Fibroblast of lung (primary cell): ENCODE measurements at regions not wholly inside any gene's neighbourhood (a gene's known extent, or its start where the extent isn't known, plus 50 kb on each side); places are given as distances from the start of the nearest gene placed in this dataset.

Experiments
- DNase-seq, 2 donors: peaks; one replicate each; pipeline versions ENCODE4 v3.0.0 to v3.0.0-alpha.2; 2010; ENCODE audit warnings: low read depth in 2 of 2
- H2AFZ ChIP-seq: 2 replicates; pipeline ENCODE4 v1.5.1; 2012; ENCODE audit warnings: low read length, control low read depth, inconsistent platforms
- H3K27ac ChIP-seq: 2 replicates; pipeline ENCODE4 v1.5.1; 2011; ENCODE audit warnings: low read length, control low read depth; ENCODE audit not compliant: insufficient read depth
- H3K27me3 ChIP-seq: 2 replicates; pipeline ENCODE4 v1.5.1; 2011; ENCODE audit warnings: mild to moderate bottlenecking, low read length; ENCODE audit not compliant: control insufficient read depth, insufficient read depth
- H3K36me3 ChIP-seq: 2 replicates; pipeline ENCODE4 v1.5.1; 2011; ENCODE audit warnings: low read length; ENCODE audit not compliant: control insufficient read depth, insufficient read depth
- H3K4me1 ChIP-seq: 2 replicates; pipeline ENCODE4 v1.5.1; 2011; ENCODE audit warnings: low read length; ENCODE audit not compliant: control insufficient read depth, insufficient read depth; ENCODE audit errors: extremely low read depth
- H3K4me2 ChIP-seq: 2 replicates; pipeline ENCODE4 v1.5.1; 2011; ENCODE audit warnings: low read length, control low read depth; ENCODE audit not compliant: insufficient read depth; ENCODE audit errors: extremely low read depth
- H3K4me3 ChIP-seq, 4 experiments: fragments of 200-600 bp in 1 of 4; sonication (generic) in 1 of 4; replicated peaks in 1 of 4; 2 replicates each; pipeline ENCODE4 v1.5.1; 2011 to 2016; ENCODE audit warnings: low read length in 4 of 4, low read depth in 3 of 4, mild to moderate bottlenecking in 3 of 4, control low read depth in 2 of 4, inconsistent platforms in 1 of 4, mixed read lengths in 1 of 4; ENCODE audit not compliant: insufficient read depth in 1 of 4; ENCODE audit errors: control extremely low read depth in 1 of 4
- H3K79me2 ChIP-seq: 2 replicates; pipeline ENCODE4 v1.5.1; 2012; ENCODE audit warnings: mild to moderate bottlenecking, low read length, inconsistent platforms; ENCODE audit not compliant: control insufficient read depth, insufficient read depth
- H3K9ac ChIP-seq: 2 replicates; pipeline ENCODE4 v1.5.1; 2011; ENCODE audit warnings: mild to moderate bottlenecking, low read length, control low read depth; ENCODE audit not compliant: insufficient read depth
- H3K9me3 ChIP-seq: 2 replicates; pipeline ENCODE4 v1.5.1; 2012; ENCODE audit warnings: low read depth, low read length; ENCODE audit not compliant: control insufficient read depth, insufficient read depth
- H4K20me1 ChIP-seq: 2 replicates; pipeline ENCODE4 v1.5.1; 2011; ENCODE audit warnings: low read length; ENCODE audit not compliant: control insufficient read depth, insufficient read depth; ENCODE audit errors: extremely low read depth
- CTCF ChIP-seq, 2 donors: IDR thresholded peaks in 1 of 2; conservative IDR thresholded peaks in 1 of 2; 1 replicate in 1 of 2; 2 replicates in 1 of 2; pipeline ENCODE4 v1.5.1; 2011 to 2012; ENCODE audit warnings: low read length in 2 of 2, control low read depth in 1 of 2, inconsistent platforms in 1 of 2, low read depth in 1 of 2, mild to moderate bottlenecking in 1 of 2
- EZH2 ChIP-seq: IDR thresholded peaks from 2 replicates; pipeline ENCODE4 v1.5.1; 2012; ENCODE audit warnings: low read length, control low read depth, mild to moderate bottlenecking; ENCODE audit errors: missing control alignments

GRCh38 chr11:27187075-27187847 lies 146.6 kb downstream of the BBOX1 start:
- TF ChIP-seq CTCF (conservative IDR thresholded peaks at IDR 0.05 in 1 of 2, IDR thresholded peaks at IDR 0.05 in 1 of 2; ENCODE audit: low read depth in 1 of 2, low read length in 2 of 2), result no peak
- TF ChIP-seq EZH2, result no peak
- Histone ChIP-seq H2AFZ (no peak overlapping the region), H3K9ac (no peak overlapping the region), H3K4me2 (no peak overlapping the region), H3K9me3 (no peaks in the 10 kb centered on the region), H3K4me1 (no peaks in the 10 kb centered on the region), H3K27me3 (no peaks in the 10 kb centered on the region), H3K27ac (no peak overlapping the region), H3K79me2 (no peaks in the 10 kb centered on the region), H3K36me3 (no peaks in the 10 kb centered on the region), H3K4me3 (no peak overlapping the region), H4K20me1 (no peaks in the 10 kb centered on the region)
- no peak for DNase-seq

GRCh38 chr11:27186580-27186979 lies 146.0 kb downstream of the BBOX1 start:
- Histone ChIP-seq H3K4me1 (no peaks in the 10 kb centered on the region), H3K4me2 (no peak overlapping the region), H2AFZ (no peak overlapping the region), H3K4me3 (no peak overlapping the region), H3K27ac (no peak overlapping the region), H4K20me1 (no peaks in the 10 kb centered on the region), H3K9me3 (no peaks in the 10 kb centered on the region), H3K36me3 (no peaks in the 10 kb centered on the region), H3K79me2 (no peaks in the 10 kb centered on the region), H3K9ac (no peak overlapping the region), H3K27me3 (no peaks in the 10 kb centered on the region)
- DNase-seq, result peak in 1 of 2 donors; percentile 26
- no peak for TF ChIP-seq EZH2
- no peak for TF ChIP-seq CTCF (conservative IDR thresholded peaks at IDR 0.05 in 1 of 2, IDR thresholded peaks at IDR 0.05 in 1 of 2; ENCODE audit: low read depth in 1 of 2, low read length in 2 of 2)

- H3K4me3 ChIP-seq, result no peak overlapping the region
- H3K79me2 ChIP-seq, result no peaks in the 10 kb centered on the region
- DNase-seq, result peak in 1 of 2 donors; percentile 35
- H2AFZ ChIP-seq, result no peak overlapping the region
- no peak overlapping the region for H3K4me2 ChIP-seq
- H3K9me3 ChIP-seq, result no peaks in the 10 kb centered on the region
- no peaks in the 10 kb centered on the region for H3K4me1 ChIP-seq
- H3K27ac ChIP-seq, result no peak overlapping the region
- TF ChIP-seq CTCF (conservative IDR thresholded peaks at IDR 0.05 in 1 of 2, IDR thresholded peaks at IDR 0.05 in 1 of 2; ENCODE audit: low read depth in 1 of 2, low read length in 2 of 2), result no peak
- no peak for TF ChIP-seq EZH2
- H3K27me3 ChIP-seq, result no peaks in the 10 kb centered on the region
- H3K9ac ChIP-seq, result no peak overlapping the region
- no peaks in the 10 kb centered on the region for H3K36me3 ChIP-seq
- H4K20me1 ChIP-seq, result no peaks in the 10 kb centered on the region
Observed at GRCh38 chr11:27184458-27185312, 144.1 kb downstream of the BBOX1 start.
